ENCODE measurements at regions not wholly inside any gene's neighbourhood (a gene's known extent, or its start where the extent isn't known, plus 50 kb on each side); places are given as distances from the start of the nearest gene placed in this dataset.

- Mint-ChIP-seq H3K27me3 (ENCODE audit: insufficient read depth, unreplicated experiment) (no peaks in the 10 kb centered on the region), H3K9me3 (ENCODE audit: unreplicated experiment) (peaks cover 18% of the 10 kb centered on the region), H3K36me3 (ENCODE audit: insufficient read depth, unreplicated experiment) (no peaks in the 10 kb centered on the region), H3K4me1 (ENCODE audit: low read depth, unreplicated experiment) (no peaks in the 10 kb centered on the region), H3K4me3 (ENCODE audit: unreplicated experiment) (no peak overlapping the region), H3K27ac (ENCODE audit: unreplicated experiment) (no peak overlapping the region)
- no peak overlapping the region for H3K4me3 ChIP-seq (ENCODE audit: low read depth, low read length)
- H3K4me1 ChIP-seq, result no peaks in the 10 kb centered on the region
- DNase-seq, result no peak
- H3K27me3 ChIP-seq (replicated peaks; ENCODE audit: control insufficient read depth, insufficient read depth, low read length), result no peaks in the 10 kb centered on the region
- H3K9me3 ChIP-seq, result peaks cover 8% of the 10 kb centered on the region
- ChIA-PET CTCF (no interaction called here), POLR2A (no interaction called here)
- TF ChIP-seq CTCF (IDR thresholded peaks at IDR 0.05; ENCODE audit: insufficient read depth in 1 of 2, low read depth in 1 of 2, low read length in 1 of 2, severe bottlenecking in 1 of 2, unreplicated experiment in 1 of 2), result no peak
- no peaks in the 10 kb centered on the region for H3K36me3 ChIP-seq (ENCODE audit: control insufficient read depth, insufficient read depth, low read length)
- intact Hi-C loops (cut with micrococcal nuclease; ENCODE audit: unreplicated experiment), result no loop called here
- no TSS peak for BruUV-seq (replicated peaks)
Measured at GRCh38 chr7:80070391-80070790, 64.2 kb upstream of the GNAI1 start.

- Mint-ChIP-seq H3K27ac (ENCODE audit: unreplicated experiment) (no peak overlapping the region), H3K4me1 (ENCODE audit: low read depth, unreplicated experiment) (no peaks in the 10 kb centered on the region), H3K27me3 (ENCODE audit: insufficient read depth, unreplicated experiment) (peaks cover 4% of the 10 kb centered on the region), H3K4me3 (ENCODE audit: unreplicated experiment) (no peak overlapping the region), H3K36me3 (ENCODE audit: insufficient read depth, unreplicated experiment) (no peaks in the 10 kb centered on the region), H3K9me3 (ENCODE audit: unreplicated experiment) (peaks cover 23% of the 10 kb centered on the region)
- H3K4me3 ChIP-seq (ENCODE audit: low read depth, low read length), result no peak overlapping the region
- CTCF ChIA-PET, result no interaction called here
- intact Hi-C loops (cut with micrococcal nuclease; ENCODE audit: unreplicated experiment), result no loop called here
- H3K27me3 ChIP-seq (replicated peaks; ENCODE audit: control insufficient read depth, insufficient read depth, low read length), result no peaks in the 10 kb centered on the region
- no peak for TF ChIP-seq CTCF (IDR thresholded peaks at IDR 0.05; ENCODE audit: insufficient read depth in 1 of 2, low read depth in 1 of 2, low read length in 1 of 2, severe bottlenecking in 1 of 2, unreplicated experiment in 1 of 2)
- DNase-seq, result no peak
- H3K36me3 ChIP-seq (ENCODE audit: control insufficient read depth, insufficient read depth, low read length), result no peaks in the 10 kb centered on the region
- POLR2A ChIA-PET, result no interaction called here
- no TSS peak for BruUV-seq (replicated peaks)
- H3K9me3 ChIP-seq, result peaks cover 11% of the 10 kb centered on the region
- no peaks in the 10 kb centered on the region; the same call in 1 of the 2 replicates for H3K4me1 ChIP-seq
Measured at GRCh38 chr7:80066639-80067038, 68.0 kb upstream of the GNAI1 start.

GRCh38 chr7:80063834-80064233, 70.8 kb upstream of the GNAI1 start:
- no peaks in the 10 kb centered on the region for H3K36me3 Mint-ChIP-seq (ENCODE audit: insufficient read depth, unreplicated experiment)
- no peaks in the 10 kb centered on the region for H3K27me3 ChIP-seq (replicated peaks; ENCODE audit: control insufficient read depth, insufficient read depth, low read length)
- H3K4me1 Mint-ChIP-seq (ENCODE audit: low read depth, unreplicated experiment), result no peaks in the 10 kb centered on the region
- ChIA-PET CTCF (no interaction called here), POLR2A (no interaction called here)
- H3K4me3 ChIP-seq (ENCODE audit: low read depth, low read length), result no peak overlapping the region
- peaks cover 11% of the 10 kb centered on the region for H3K9me3 ChIP-seq
- intact Hi-C loops (cut with micrococcal nuclease; ENCODE audit: unreplicated experiment), result no loop called here
- no peaks in the 10 kb centered on the region for H3K36me3 ChIP-seq (ENCODE audit: control insufficient read depth, insufficient read depth, low read length)
- TF ChIP-seq CTCF (IDR thresholded peaks at IDR 0.05; ENCODE audit: insufficient read depth in 1 of 2, low read depth in 1 of 2, low read length in 1 of 2, severe bottlenecking in 1 of 2, unreplicated experiment in 1 of 2), result no peak
- no peak overlapping the region for H3K27ac Mint-ChIP-seq (ENCODE audit: unreplicated experiment)
- H3K27me3 Mint-ChIP-seq (ENCODE audit: insufficient read depth, unreplicated experiment), result peaks cover 6% of the 10 kb centered on the region
- no peak overlapping the region for H3K4me3 Mint-ChIP-seq (ENCODE audit: unreplicated experiment)
- no TSS peak for BruUV-seq (replicated peaks)
- H3K9me3 Mint-ChIP-seq (ENCODE audit: unreplicated experiment), result peaks cover 23% of the 10 kb centered on the region
- H3K4me1 ChIP-seq, result no peaks in the 10 kb centered on the region; the same call in 1 of the 2 replicates
- DNase-seq, result no peak
